ENCODE measurements at regions not wholly inside any gene's neighbourhood (a gene's known extent, or its start where the extent isn't known, plus 50 kb on each side); places are given as distances from the start of the nearest gene placed in this dataset.

GRCh38 chr14:22163051-22163450 is 426.0 kb downstream of the DAD1 start:
- Histone ChIP-seq H3K36me3 (ENCODE audit: insufficient read depth, low read depth, low read length) (no peaks in the 10 kb centered on the region), H3K27me3 (ENCODE audit: insufficient read depth, low read length) (no peaks in the 10 kb centered on the region), H3K9me3 (ENCODE audit: insufficient read depth, low read depth, low read length) (no peaks in the 10 kb centered on the region), H3K27ac (ENCODE audit: low read length) (no peak overlapping the region), H3K4me3 (ENCODE audit: low read length) (no peak overlapping the region), H3K9ac (ENCODE audit: low read depth, low read length) (no peak overlapping the region), H3K4me1 (ENCODE audit: insufficient read depth, low read length) (peaks cover 23% of the 10 kb centered on the region)

DNA sequence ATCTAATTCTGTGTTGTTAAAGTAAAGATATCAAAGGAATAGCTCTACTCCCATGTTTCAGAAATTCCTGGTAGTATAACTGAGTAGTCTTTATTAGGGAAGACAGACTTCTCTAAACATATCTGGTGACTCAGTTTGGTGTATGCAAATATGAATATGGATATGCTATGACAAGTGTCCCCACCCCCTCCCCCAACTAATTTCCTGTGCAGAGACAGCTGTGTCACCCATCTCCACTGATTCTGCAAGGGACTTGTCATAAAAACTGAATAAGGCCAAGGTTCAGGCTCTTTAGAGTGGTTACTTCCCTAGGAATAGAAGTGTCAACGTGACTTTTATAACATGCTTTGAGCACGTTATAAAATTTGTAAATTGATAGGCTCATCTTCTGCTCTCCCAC is 429.1 kb downstream of the DAD1 start:
- Histone ChIP-seq H3K4me1 (ENCODE audit: insufficient read depth, low read length) (peaks cover 20% of the 10 kb centered on the region), H3K4me3 (ENCODE audit: low read length) (no peak overlapping the region), H3K27me3 (ENCODE audit: insufficient read depth, low read length) (no peaks in the 10 kb centered on the region), H3K9me3 (ENCODE audit: insufficient read depth, low read depth, low read length) (no peaks in the 10 kb centered on the region), H3K9ac (ENCODE audit: low read depth, low read length) (no peak overlapping the region), H3K27ac (ENCODE audit: low read length) (no peak overlapping the region), H3K36me3 (ENCODE audit: insufficient read depth, low read depth, low read length) (no peaks in the 10 kb centered on the region)

DNA sequence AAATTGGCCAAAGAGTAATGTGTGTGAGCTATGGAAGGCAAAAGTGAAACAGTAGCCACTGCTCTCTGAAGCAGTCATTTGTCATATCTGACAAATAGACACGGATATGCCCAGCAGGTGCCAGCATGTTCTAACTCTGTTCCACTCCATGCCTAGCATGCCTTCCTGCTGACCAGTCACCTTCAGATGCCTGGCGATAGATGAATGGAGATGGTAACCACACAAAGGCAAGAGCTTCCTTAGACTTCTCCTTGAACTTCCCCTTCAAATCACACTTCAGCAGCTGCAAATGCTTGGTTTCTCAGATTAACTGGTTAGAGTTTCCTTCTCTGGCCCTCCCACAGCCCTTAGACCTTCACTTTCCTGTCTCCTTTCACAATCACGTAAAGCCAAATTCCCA is 429.9 kb downstream of the DAD1 start:
- H3K9ac ChIP-seq (ENCODE audit: low read depth, low read length), result no peak overlapping the region
- H3K4me1 ChIP-seq (ENCODE audit: insufficient read depth, low read length), result peaks cover 17% of the 10 kb centered on the region
- no peak overlapping the region for H3K4me3 ChIP-seq (ENCODE audit: low read length)
- H3K27me3 ChIP-seq (ENCODE audit: insufficient read depth, low read length), result no peaks in the 10 kb centered on the region
- no peaks in the 10 kb centered on the region for H3K9me3 ChIP-seq (ENCODE audit: insufficient read depth, low read depth, low read length)
- H3K36me3 ChIP-seq (ENCODE audit: insufficient read depth, low read depth, low read length), result no peaks in the 10 kb centered on the region
- no peak overlapping the region for H3K27ac ChIP-seq (ENCODE audit: low read length)

DNA sequence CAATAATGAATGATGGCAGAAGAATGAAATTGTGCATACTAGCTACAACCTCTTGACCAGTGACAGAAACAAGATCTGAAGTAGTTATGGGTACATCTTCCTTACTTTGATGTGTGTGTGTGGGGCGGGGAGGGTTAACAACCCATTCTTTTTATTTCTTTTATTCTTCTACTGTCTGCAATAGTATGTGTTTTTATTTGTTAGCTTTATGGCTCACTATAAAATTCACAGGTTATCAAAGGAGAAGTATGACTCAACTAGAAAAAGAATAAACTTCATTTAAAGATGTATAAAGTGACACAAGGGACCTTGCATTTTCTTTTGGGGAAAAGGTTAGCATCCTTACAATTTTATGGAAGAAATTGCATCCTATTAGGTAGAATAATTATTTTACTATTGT is 430.5 kb downstream of the DAD1 start:
- H3K4me3 ChIP-seq (ENCODE audit: low read length), result no peak overlapping the region
- peaks cover 12% of the 10 kb centered on the region for H3K4me1 ChIP-seq (ENCODE audit: insufficient read depth, low read length)
- H3K9me3 ChIP-seq (ENCODE audit: insufficient read depth, low read depth, low read length), result no peaks in the 10 kb centered on the region
- no peak overlapping the region for H3K27ac ChIP-seq (ENCODE audit: low read length)
- H3K36me3 ChIP-seq (ENCODE audit: insufficient read depth, low read depth, low read length), result no peaks in the 10 kb centered on the region
- no peak overlapping the region for H3K9ac ChIP-seq (ENCODE audit: low read depth, low read length)
- H3K27me3 ChIP-seq (ENCODE audit: insufficient read depth, low read length), result no peaks in the 10 kb centered on the region

- Histone ChIP-seq H3K27me3 (ENCODE audit: insufficient read depth, low read length) (no peaks in the 10 kb centered on the region), H3K9me3 (ENCODE audit: insufficient read depth, low read depth, low read length) (peaks cover 18% of the 10 kb centered on the region), H3K9ac (ENCODE audit: low read depth, low read length) (no peak overlapping the region), H3K4me3 (ENCODE audit: low read length) (no peak overlapping the region), H3K27ac (ENCODE audit: low read length) (no peak overlapping the region), H3K4me1 (ENCODE audit: insufficient read depth, low read length) (peaks cover 4% of the 10 kb centered on the region; the same call in 1 of the 2 replicates), H3K36me3 (ENCODE audit: insufficient read depth, low read depth, low read length) (no peaks in the 10 kb centered on the region)
These were observed 433.5 kb downstream of the DAD1 start for GRCh38 chr14:22155571-22155970.

DNA sequence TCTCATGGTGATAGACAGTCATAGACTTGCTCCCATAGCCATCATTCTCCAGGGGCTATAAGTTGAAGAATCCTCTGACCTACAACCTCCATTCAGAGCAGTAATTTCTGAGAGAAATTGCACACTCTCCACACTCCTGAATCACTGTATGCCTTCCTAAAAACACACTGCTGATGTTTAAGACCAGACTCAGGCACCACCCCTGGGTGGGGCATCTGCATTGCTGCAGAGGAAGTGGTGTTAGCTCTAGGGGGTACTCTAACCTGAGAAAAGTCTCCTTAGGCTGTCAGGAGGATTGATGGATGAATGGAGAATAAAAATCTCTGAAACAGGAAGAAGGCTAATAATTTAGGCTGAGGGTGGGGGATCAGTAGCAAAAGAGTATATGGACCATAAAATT is 436.1 kb downstream of the DAD1 start:
- Histone ChIP-seq H3K4me1 (ENCODE audit: insufficient read depth, low read length) (peaks cover 4% of the 10 kb centered on the region; the same call in 1 of the 2 replicates), H3K27me3 (ENCODE audit: insufficient read depth, low read length) (no peaks in the 10 kb centered on the region), H3K4me3 (ENCODE audit: low read length) (no peak overlapping the region), H3K9ac (ENCODE audit: low read depth, low read length) (no peak overlapping the region), H3K9me3 (ENCODE audit: insufficient read depth, low read depth, low read length) (peaks cover 18% of the 10 kb centered on the region), H3K27ac (ENCODE audit: low read length) (no peak overlapping the region), H3K36me3 (ENCODE audit: insufficient read depth, low read depth, low read length) (no peaks in the 10 kb centered on the region)

DNA sequence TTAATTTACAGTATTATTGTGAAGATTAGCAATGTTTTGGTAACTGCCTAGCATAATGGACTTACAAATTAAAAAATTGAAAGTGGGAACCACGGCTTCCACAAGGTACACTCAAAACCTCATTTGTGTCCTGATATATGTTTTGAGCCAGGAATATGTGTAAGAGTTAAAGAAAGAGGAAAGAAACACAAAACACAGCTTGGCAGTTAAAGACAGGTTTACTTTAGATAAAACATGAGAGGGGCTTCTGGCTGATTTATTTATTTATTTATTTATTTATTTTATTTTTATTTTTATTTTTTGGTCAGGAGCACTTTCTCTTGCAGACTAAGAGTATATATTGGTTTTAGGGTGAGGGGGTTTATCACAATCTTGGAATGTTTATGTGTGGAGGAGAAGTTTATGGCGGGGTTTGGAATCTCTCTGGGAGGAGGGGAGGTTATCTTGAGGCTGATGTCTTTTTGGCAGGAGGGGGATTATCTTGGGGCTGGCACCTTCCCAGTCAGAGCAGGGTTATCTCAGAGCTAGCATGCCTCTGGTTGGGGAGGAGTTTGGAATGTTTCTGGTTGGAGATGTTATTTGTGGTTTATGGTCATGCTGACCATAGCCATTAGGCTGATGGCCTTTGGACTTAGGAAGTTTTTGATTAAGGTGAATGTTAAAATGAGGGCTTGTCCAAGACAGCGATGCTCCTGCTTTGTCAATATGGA is 436.7 kb downstream of the DAD1 start:
- H3K9me3 ChIP-seq (ENCODE audit: insufficient read depth, low read depth, low read length), result peaks cover 18% of the 10 kb centered on the region
- no peaks in the 10 kb centered on the region for H3K36me3 ChIP-seq (ENCODE audit: insufficient read depth, low read depth, low read length)
- no peaks in the 10 kb centered on the region for H3K27me3 ChIP-seq (ENCODE audit: insufficient read depth, low read length)
- no peak overlapping the region for H3K4me3 ChIP-seq (ENCODE audit: low read length)
- H3K9ac ChIP-seq (ENCODE audit: low read depth, low read length), result no peak overlapping the region
- H3K4me1 ChIP-seq (ENCODE audit: insufficient read depth, low read length), result peaks cover 4% of the 10 kb centered on the region; the same call in 1 of the 2 replicates
- H3K27ac ChIP-seq (ENCODE audit: low read length), result no peak overlapping the region

DNA sequence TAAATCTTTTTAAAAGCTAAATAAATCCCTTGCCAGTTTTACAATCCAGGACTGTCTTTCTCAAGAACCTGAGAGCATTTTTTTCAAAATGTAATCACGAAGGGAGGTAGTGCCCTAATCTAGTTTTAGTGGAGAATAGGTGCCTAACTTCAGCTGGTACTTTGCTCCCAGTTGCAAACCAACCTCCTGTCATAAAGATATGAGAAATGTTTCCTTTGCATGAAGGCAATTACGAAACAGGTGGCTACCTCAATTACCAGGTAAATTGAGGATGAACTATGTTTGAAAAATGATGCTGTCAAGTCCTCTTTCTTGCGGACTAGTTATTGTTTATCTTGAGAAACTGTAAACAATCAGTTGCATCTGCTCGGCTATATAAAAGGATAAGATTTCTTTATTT is 437.9 kb downstream of the DAD1 start:
- H3K4me3 ChIP-seq (ENCODE audit: low read length), result no peak overlapping the region
- no peak overlapping the region for H3K9ac ChIP-seq (ENCODE audit: low read depth, low read length)
- H3K36me3 ChIP-seq (ENCODE audit: insufficient read depth, low read depth, low read length), result no peaks in the 10 kb centered on the region
- peaks cover 4% of the 10 kb centered on the region; the same call in 1 of the 2 replicates for H3K4me1 ChIP-seq (ENCODE audit: insufficient read depth, low read length)
- H3K9me3 ChIP-seq (ENCODE audit: insufficient read depth, low read depth, low read length), result peaks cover 18% of the 10 kb centered on the region
- H3K27ac ChIP-seq (ENCODE audit: low read length), result no peak overlapping the region
- no peaks in the 10 kb centered on the region for H3K27me3 ChIP-seq (ENCODE audit: insufficient read depth, low read length)

GRCh38 chr14:22149058-22149457 is 440.0 kb downstream of the DAD1 start:
- Histone ChIP-seq H3K27ac (ENCODE audit: low read length) (no peak overlapping the region), H3K36me3 (ENCODE audit: insufficient read depth, low read depth, low read length) (no peaks in the 10 kb centered on the region), H3K9ac (ENCODE audit: low read depth, low read length) (no peak overlapping the region), H3K4me3 (ENCODE audit: low read length) (no peak overlapping the region), H3K4me1 (ENCODE audit: insufficient read depth, low read length) (no peaks in the 10 kb centered on the region), H3K9me3 (ENCODE audit: insufficient read depth, low read depth, low read length) (peaks cover 18% of the 10 kb centered on the region), H3K27me3 (ENCODE audit: insufficient read depth, low read length) (no peaks in the 10 kb centered on the region)

GRCh38 chr14:22147716-22148115 is 441.3 kb downstream of the DAD1 start:
- Histone ChIP-seq H3K36me3 (ENCODE audit: insufficient read depth, low read depth, low read length) (no peaks in the 10 kb centered on the region), H3K27ac (ENCODE audit: low read length) (no peak overlapping the region), H3K4me1 (ENCODE audit: insufficient read depth, low read length) (no peaks in the 10 kb centered on the region), H3K4me3 (ENCODE audit: low read length) (no peak overlapping the region), H3K9ac (ENCODE audit: low read depth, low read length) (no peak overlapping the region), H3K27me3 (ENCODE audit: insufficient read depth, low read length) (no peaks in the 10 kb centered on the region), H3K9me3 (ENCODE audit: insufficient read depth, low read depth, low read length) (peaks cover 15% of the 10 kb centered on the region)

DNA sequence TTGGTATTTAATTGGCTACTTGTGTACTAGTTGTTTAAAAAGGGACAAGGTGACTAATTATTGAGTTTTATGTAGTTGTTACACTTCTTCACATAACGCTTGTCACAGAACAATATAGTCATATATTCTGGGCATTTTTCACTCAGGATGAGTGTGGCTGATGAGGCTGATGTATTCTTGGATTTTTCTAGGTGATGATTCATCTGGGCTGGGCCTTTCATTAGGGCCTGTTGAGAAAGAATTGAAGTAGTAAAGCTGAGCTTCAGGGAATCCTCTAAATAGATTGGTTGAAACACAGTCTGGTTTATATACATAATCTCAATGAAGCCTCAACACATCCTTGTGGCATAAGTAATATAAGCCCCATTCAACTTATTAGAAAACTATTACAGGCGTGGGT is 445.7 kb downstream of the DAD1 start:
- Histone ChIP-seq H3K27me3 (ENCODE audit: insufficient read depth, low read length) (no peaks in the 10 kb centered on the region), H3K9me3 (ENCODE audit: insufficient read depth, low read depth, low read length) (no peaks in the 10 kb centered on the region), H3K9ac (ENCODE audit: low read depth, low read length) (no peak overlapping the region), H3K36me3 (ENCODE audit: insufficient read depth, low read depth, low read length) (no peaks in the 10 kb centered on the region), H3K27ac (ENCODE audit: low read length) (no peak overlapping the region), H3K4me3 (ENCODE audit: low read length) (no peak overlapping the region), H3K4me1 (ENCODE audit: insufficient read depth, low read length) (no peaks in the 10 kb centered on the region)

- Histone ChIP-seq H3K27ac (ENCODE audit: low read length) (no peak overlapping the region), H3K36me3 (ENCODE audit: insufficient read depth, low read depth, low read length) (no peaks in the 10 kb centered on the region), H3K4me3 (ENCODE audit: low read length) (no peak overlapping the region), H3K4me1 (ENCODE audit: insufficient read depth, low read length) (no peaks in the 10 kb centered on the region), H3K9me3 (ENCODE audit: insufficient read depth, low read depth, low read length) (no peaks in the 10 kb centered on the region), H3K9ac (ENCODE audit: low read depth, low read length) (no peak overlapping the region), H3K27me3 (ENCODE audit: insufficient read depth, low read length) (no peaks in the 10 kb centered on the region)
These were observed 448.4 kb downstream of the DAD1 start for GRCh38 chr14:22140633-22141032.

Measured in iPS-20b (cell line).